HUES64 (cell line): ENCODE measurements at regions not wholly inside any gene's neighbourhood (a gene's known extent, or its start where the extent isn't known, plus 50 kb on each side); places are given as distances from the start of the nearest gene placed in this dataset.
A peak's percentile ranks its signal among the peaks of the same experiment; 100 is the strongest.

Experiments
- H3K27ac ChIP-seq: 2 replicates; pipeline ENCODE4 v1.7.0; 2013; ENCODE audit warnings: low read depth, low read length, inconsistent platforms
- H3K27me3 ChIP-seq: 2 replicates; pipeline ENCODE4 v1.6.1; 2013; ENCODE audit warnings: mild to moderate bottlenecking, low read length; ENCODE audit not compliant: insufficient read depth
- H3K36me3 ChIP-seq: 2 replicates; pipeline ENCODE4 v1.6.1; 2013; ENCODE audit warnings: mild to moderate bottlenecking, low read length; ENCODE audit not compliant: insufficient read depth
- H3K4me1 ChIP-seq: 2 replicates; pipeline ENCODE4 v1.6.1; 2013; ENCODE audit warnings: mild to moderate bottlenecking, low read length, moderate library complexity; ENCODE audit not compliant: insufficient read depth
- H3K4me3 ChIP-seq: 2 replicates; pipeline ENCODE4 v1.5.1; 2013; ENCODE audit warnings: mild to moderate bottlenecking, low read length, moderate library complexity
- H3K9ac ChIP-seq: 2 replicates; pipeline ENCODE4 v1.6.1; 2013; ENCODE audit warnings: mild to moderate bottlenecking, low read depth, low read length
- H3K9me3 ChIP-seq: 2 replicates; pipeline ENCODE4 v1.6.1; 2013; ENCODE audit warnings: low read depth, low read length; ENCODE audit not compliant: insufficient read depth
- WGBS: fragments of 150-250, 120-280 bp; methylation state at CpG from one replicate; pipeline ENCODE4 v1.1.7; 2013; ENCODE audit warnings: missing lambda C conversion rate; 5-methylcytosine and 5-hydroxymethylcytosine counted together

DNA sequence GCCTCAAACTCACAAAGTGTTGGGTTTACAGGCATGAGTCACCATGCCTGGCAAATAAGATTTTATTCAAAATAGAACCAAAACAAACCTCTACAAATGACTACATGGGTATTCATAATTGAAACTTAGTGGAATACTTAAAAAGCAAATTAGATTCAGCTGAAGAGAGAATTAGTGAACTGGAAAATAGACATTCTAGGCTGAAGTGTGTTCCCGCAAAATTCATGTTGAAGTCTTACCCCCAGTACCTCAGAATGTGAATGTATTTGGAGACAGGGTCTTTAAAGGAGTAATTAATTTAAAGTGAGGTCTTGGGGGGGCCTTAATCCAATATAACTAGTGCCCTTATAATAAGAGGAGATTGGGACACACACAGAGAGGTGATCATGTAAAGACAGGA, 88.5 kb upstream of the OTOS start:
- WGBS: 100% methylated on average over 1 of the region's 1 CpG
- peaks cover 15% of the 10 kb centered on the region for H3K9me3 ChIP-seq
- no peak overlapping the region for H3K4me3 ChIP-seq
- no peaks in the 10 kb centered on the region for H3K4me1 ChIP-seq
- H3K9ac ChIP-seq: no peak overlapping the region
- no peak overlapping the region for H3K27ac ChIP-seq
- H3K27me3 ChIP-seq: no peaks in the 10 kb centered on the region
- no peaks in the 10 kb centered on the region for H3K36me3 ChIP-seq

DNA sequence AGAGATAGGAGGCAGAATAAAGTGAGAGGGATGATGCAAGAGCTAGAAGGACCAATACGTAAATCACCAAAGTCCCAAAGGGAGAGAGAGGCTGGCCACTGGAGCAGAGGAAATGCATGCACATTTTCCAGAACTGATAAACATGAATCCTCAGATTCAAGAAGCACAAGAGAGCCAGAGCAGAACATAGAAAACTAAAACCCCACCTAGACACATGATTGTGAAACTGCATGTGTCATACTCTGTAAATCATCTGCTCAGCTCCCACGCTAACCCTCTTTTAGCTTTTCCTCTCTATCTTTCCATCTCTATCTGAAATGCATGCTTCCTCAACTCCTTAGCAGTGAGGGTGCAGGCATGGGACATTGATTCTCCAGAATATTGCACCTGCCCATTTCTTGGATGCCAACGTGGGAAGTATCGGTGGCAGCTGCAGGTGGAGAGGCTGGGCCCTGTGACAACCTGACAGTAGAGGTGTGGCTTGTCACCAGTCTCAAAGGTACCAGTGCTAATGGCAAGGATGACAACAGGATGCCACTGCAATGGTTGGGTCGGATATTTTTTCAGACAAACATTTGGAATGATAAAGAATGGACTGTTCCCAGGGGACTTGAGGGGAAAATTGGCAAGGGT, 89.3 kb upstream of the OTOS start:
- 94% methylated on average over 5 of the region's 5 CpGs for WGBS
- no peak overlapping the region for H3K9ac ChIP-seq
- no peaks in the 10 kb centered on the region for H3K4me1 ChIP-seq
- no peak overlapping the region for H3K4me3 ChIP-seq
- no peak overlapping the region for H3K27ac ChIP-seq
- peaks cover 15% of the 10 kb centered on the region for H3K9me3 ChIP-seq
- no peaks in the 10 kb centered on the region for H3K27me3 ChIP-seq
- no peaks in the 10 kb centered on the region for H3K36me3 ChIP-seq

DNA sequence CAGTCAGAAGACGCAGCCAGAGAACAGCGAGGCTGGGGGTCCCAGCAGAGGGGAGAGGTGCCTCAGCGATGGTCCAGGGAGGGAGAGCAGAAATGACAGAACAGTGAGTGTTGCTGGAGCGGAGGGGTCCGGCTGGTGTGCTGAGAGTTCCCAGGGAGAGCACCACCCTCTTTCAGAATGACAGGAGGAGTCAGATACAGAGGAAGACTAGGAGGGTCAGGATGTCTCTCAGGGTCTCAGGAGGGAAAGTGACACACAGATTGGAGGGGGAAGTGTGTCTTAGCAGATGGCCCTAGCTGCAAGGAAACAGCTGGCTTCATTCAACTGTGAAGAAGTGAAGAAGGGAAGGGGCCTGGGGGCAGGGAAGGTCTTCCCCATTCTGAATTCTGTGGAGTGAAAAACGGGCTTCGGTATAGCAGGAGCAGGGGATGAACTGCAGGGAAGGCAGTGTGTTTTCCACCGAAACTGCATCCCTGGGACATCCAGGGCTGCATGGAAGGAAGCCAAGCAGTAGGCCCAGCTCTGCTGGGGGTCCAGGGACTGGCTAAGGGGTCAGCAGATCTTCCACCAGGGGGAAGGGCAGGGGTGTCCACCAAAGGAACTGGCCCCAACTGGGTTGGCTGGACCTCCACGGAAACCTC, 90.0 kb upstream of the OTOS start:
- H3K4me3 ChIP-seq: no peak overlapping the region
- WGBS: 82% methylated on average over 9 of the region's 9 CpGs
- no peaks in the 10 kb centered on the region for H3K36me3 ChIP-seq
- no peaks in the 10 kb centered on the region for H3K4me1 ChIP-seq
- H3K9ac ChIP-seq: no peak overlapping the region
- no peaks in the 10 kb centered on the region for H3K27me3 ChIP-seq
- H3K27ac ChIP-seq: no peak overlapping the region
- H3K9me3 ChIP-seq: peaks cover 15% of the 10 kb centered on the region

DNA sequence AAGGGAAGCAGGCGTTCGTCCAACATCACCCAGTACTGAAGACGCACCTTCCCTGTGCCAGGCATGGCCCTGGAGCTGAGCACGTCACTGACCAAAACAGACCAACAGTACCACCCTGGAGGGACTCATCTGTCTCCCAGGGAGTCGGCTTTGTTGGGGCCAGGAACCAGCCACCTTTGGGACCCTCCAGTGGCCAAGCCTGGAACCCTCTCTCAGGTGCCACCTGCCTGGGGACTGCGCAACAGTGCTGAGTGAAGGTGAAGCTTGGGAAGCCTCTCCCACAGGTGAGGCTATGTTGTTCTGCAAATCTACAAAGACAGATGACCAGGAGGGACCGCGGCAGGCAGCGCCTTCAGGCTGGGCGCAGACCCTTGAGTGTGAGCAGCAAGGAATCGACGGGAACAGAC, 91.4 kb upstream of the OTOS start:
- Histone ChIP-seq H3K36me3 (no peaks in the 10 kb centered on the region), H3K27ac (no peak overlapping the region), H3K9ac (no peak overlapping the region), H3K27me3 (no peaks in the 10 kb centered on the region), H3K4me3 (no peak overlapping the region), H3K4me1 (no peaks in the 10 kb centered on the region), H3K9me3 (peaks cover 15% of the 10 kb centered on the region)
- WGBS: 95% methylated on average over 12 of the region's 12 CpGs

DNA sequence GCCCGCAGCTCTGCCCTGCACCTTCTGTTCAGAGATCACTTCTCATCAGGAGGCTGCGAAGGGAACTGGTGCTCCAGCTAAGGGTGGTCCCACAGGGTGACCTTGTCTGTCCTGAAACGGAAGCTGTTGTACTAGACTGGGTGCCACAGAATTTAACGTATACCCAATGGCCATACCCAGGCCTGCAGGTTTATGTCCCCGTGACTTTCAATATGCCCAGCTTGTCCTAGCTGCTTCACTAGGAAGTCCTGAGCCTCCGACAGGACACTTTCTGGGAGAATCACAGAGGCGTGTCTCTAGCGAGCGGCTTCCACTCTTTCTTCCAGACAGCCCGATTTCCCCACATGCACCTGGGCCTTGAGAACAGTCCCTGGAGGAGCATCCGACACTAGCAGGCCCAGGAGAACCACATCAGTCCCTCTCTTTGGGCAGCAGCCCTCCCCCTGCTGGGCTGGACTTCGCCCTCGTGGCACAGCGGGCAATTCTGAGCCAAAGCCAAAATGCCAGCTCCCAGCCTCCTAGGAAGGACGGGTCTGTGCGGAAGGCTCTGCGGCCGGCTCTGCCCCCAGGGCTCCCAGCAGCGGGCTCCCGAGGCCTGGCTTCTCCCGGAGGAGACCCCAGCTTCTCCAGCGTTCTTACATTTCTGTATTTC, 91.9 kb upstream of the OTOS start:
- Histone ChIP-seq H3K4me3 (peak overlapping the region; percentile 79), H3K9ac (no peak overlapping the region; the same call in 1 of the 2 replicates), H3K27me3 (no peaks in the 10 kb centered on the region)

DNA sequence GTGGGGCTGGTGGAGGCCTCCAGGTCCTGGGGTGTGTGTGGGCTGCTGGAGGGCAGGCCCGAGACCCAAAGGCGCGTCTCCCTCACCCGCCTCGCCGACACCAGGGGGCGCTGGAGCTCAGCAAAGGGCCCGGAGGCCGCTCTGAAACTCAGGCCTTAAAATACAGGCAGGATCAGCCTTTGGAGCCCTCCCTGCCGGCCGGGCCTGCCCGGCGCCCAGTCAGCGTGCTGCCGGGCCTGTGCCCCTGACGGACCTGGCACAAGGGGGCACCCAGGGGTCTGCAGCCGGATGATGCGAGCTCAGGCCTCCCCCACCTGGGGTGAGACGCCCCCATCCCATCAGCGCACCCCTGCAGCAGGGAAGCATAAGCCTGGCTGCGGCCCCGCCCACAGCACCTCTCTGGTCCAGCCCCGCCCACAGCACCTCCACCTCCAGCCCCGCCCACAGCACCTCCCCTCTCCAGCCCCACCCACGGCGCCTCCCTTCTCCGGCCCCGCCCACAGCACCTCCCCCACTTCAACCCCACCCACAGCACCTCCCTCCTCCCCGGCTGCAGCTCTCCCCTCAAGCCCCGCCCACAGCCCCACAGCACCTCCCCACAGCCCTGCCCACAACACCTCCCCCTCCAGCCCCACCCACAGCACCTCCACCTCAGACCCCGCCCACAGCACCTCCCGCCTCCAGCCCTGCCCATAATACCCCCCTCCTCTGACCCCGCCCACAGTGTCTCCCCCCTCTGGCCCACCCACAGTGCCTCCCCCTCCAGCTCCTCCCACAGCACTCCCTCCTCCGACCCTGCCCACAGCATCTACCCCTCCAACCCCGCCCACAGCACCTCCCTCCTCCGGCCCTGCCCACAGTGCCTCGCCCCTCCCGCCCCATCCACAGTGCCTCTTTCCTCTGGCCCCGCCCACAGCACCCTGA, 92.8 kb upstream of the OTOS start:
- Histone ChIP-seq H3K36me3 (no peaks in the 10 kb centered on the region), H3K9ac (peak overlapping the region; percentile 37; the same call in 1 of the 2 replicates), H3K27ac (peak overlapping the region; percentile 55; the same call in 1 of the 2 replicates), H3K9me3 (peaks cover 13% of the 10 kb centered on the region), H3K4me3 (peak overlapping the region; percentile 79), H3K4me1 (no peaks in the 10 kb centered on the region), H3K27me3 (no peaks in the 10 kb centered on the region)
- 3% methylated on average over 39 of the region's 39 CpGs for WGBS

More for the DNA sequence above, 91.9 kb upstream of the OTOS start:
- WGBS: 84% methylated on average over 22 of the region's 22 CpGs
- no peak overlapping the region for H3K27ac ChIP-seq
- no peaks in the 10 kb centered on the region for H3K4me1 ChIP-seq
- H3K36me3 ChIP-seq: no peaks in the 10 kb centered on the region
- peaks cover 15% of the 10 kb centered on the region for H3K9me3 ChIP-seq

DNA sequence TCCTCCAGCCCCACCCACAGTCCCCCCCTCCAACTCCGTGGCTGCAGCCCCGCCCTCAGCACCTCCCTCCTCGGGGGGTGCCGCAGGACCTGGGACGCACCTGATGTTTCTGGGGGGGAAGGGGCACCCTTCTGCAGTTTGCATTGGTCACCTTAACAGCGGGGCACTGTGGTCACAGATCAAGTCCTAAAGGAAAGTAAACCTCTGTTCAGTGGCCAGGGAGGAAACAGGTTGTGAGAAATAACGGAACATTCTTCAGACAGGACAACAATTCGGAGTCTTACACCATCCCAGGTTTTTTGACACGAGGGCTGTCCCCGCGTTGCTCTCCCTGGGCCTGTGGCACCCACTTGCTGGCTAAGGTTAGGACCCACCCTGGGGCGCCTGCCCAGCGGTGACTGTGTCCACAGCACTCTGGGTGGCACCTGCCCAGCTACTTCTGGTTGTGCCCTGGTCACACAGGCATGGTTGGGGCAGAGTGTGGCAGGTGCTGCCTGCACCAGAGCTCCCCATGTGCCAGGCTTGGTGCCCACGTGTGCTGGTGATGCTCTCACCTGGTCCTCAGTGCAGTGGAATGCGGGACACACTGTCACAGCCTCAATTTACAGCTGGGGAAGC, 93.5 kb upstream of the OTOS start:
- no peaks in the 10 kb centered on the region for H3K27me3 ChIP-seq
- H3K27ac ChIP-seq: no peak overlapping the region
- 58% methylated on average over 14 of the region's 15 CpGs for WGBS
- H3K4me3 ChIP-seq: peak overlapping the region; percentile 40
- peaks cover 7% of the 10 kb centered on the region for H3K9me3 ChIP-seq
- no peaks in the 10 kb centered on the region for H3K4me1 ChIP-seq
- H3K36me3 ChIP-seq: no peaks in the 10 kb centered on the region
- H3K9ac ChIP-seq: no peak overlapping the region

DNA sequence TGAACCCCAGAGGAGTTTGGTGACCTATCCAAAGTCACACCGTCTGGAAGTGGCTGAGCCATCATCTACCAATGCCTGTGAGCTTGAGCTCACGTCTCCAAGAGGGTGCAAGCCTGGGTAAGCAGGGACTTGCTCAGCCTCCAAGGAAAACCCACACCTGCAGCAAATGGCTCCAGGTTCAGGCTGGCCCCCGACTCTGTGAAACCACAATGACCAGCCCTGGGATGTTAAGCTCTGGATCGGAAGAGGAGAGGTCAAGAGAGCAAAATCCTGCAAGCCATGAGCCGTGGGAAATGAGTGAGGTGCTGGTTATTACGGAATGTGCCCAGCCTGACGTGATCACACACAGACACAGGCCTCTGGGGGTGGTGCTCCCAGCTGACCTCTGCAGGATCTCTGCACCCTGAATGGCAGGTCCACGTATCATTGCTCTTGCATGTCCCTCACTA, 94.1 kb upstream of the OTOS start:
- 84% methylated on average over 8 of the region's 8 CpGs for WGBS
- Histone ChIP-seq H3K27ac (no peak overlapping the region), H3K9me3 (peaks cover 3% of the 10 kb centered on the region; the same call in 1 of the 2 replicates), H3K36me3 (no peaks in the 10 kb centered on the region), H3K4me1 (no peaks in the 10 kb centered on the region), H3K4me3 (no peak overlapping the region), H3K27me3 (no peaks in the 10 kb centered on the region), H3K9ac (no peak overlapping the region)

DNA sequence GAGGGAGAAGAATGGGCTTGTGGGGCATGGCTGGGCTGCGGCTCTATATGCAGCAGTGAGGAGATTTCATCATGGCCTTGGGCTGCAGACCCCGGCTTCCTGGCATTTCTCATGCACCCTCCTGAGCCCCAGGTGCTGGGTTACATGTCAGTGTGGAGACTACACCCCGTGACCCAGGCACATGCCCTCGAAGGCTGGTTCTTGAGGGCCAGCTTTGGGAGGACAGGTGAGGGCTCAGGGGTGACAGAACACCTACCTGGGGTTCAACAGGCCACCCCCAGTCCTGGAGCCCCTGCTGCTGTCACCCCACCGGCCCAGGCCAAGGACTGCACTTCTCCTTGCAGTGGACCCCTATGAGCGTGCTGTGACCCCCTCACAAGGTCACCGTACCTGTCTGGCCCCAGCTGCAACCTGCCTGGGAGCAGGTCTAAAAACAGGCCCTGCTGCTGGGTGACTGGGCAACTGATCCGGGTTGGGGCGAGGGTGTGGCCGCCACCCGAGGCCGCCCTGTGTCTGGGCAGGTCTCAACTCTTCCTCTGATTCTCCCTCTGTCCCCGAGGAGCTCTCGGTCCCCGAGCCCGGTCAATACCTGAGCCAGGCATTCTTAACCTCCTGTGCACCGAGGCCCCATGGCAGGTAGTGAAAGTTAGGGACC, 94.8 kb upstream of the OTOS start:
- no peaks in the 10 kb centered on the region for H3K36me3 ChIP-seq
- no peaks in the 10 kb centered on the region for H3K9me3 ChIP-seq
- no peak overlapping the region for H3K27ac ChIP-seq
- H3K9ac ChIP-seq: no peak overlapping the region
- 90% methylated on average over 17 of the region's 17 CpGs for WGBS
- H3K4me3 ChIP-seq: no peak overlapping the region
- H3K4me1 ChIP-seq: no peaks in the 10 kb centered on the region
- no peaks in the 10 kb centered on the region for H3K27me3 ChIP-seq

DNA sequence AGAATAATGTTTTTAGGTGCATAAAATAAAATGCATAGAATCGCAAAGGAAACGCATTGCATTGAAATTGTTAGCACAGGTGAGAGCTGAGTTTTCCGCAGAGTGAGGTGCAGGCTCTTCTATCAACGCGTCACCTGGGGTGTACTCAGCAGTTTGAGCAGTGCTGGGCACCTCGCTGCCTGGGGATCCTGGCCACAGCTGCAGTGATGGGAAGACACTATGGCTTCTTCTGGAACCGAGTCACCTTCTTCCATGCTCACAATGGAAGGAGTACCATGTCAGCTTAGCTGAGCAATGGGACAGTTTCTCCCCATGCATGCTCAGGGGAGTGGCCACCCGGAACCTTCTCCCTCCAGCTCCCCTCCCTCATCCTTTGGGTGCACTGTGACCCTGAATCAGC, 95.4 kb upstream of the OTOS start:
- Histone ChIP-seq H3K27me3 (peaks cover 3% of the 10 kb centered on the region; the same call in 1 of the 2 replicates), H3K4me3 (no peak overlapping the region), H3K9me3 (no peaks in the 10 kb centered on the region), H3K27ac (no peak overlapping the region), H3K36me3 (no peaks in the 10 kb centered on the region), H3K4me1 (no peaks in the 10 kb centered on the region), H3K9ac (no peak overlapping the region)
- 92% methylated on average over 8 of the region's 8 CpGs for WGBS
